HG02973 (cell line): ENCODE measurements at regions not wholly inside any gene's neighbourhood (a gene's known extent, or its start where the extent isn't known, plus 50 kb on each side); places are given as distances from the start of the nearest gene placed in this dataset.

Experiments
- ATAC-seq: cut with Tn5 transposase; IDR thresholded peaks from one replicate; pipeline ENCODE4 v1.9.1; 2021; ENCODE audit warnings: moderate library complexity; ENCODE audit not compliant: unreplicated experiment

- no peak for ATAC-seq
Observed at GRCh38 chr5:81856948-81857928, 106.3 kb upstream of the SSBP2 start.

DNA sequence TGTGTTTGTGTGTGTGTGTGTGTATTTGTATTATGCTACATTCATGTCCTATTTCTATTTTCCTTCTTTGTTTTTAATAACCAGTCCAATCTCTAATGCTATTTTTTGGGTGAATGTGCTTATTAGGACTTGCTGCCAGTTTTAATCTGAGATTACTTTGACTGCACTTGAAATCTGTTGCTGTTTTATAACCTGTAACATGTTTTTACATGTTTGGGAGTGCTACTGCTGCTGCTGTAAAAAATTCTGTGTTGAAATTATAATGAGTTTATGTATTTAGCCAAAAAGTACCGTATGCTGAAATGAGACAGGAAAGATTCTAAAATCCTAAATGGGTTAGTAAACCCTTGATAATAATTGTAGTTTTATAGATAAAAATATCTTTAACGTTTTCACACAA lies 104.7 kb upstream of the SSBP2 start:
- no peak for ATAC-seq

- ATAC-seq = no peak
Observed at GRCh38 chr5:81854915-81855314, 104.0 kb upstream of the SSBP2 start.

DNA sequence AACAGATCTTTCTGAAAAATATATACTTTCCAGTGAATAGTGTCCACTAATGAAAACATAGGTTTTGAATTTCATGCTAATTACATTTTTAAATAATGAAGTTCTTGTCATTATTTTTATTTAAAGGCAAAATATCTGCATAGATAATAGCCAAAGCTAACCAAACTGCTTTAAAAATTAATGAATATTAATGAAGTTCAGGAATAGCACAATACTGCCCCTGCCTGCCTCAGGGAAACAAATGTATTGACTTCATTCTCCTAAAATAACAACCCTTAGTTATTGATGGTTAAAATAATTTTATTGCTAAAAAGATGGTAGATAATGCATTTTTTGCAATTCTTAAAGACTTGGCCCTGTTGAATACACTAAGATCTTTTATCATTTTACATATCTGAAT lies 103.6 kb upstream of the SSBP2 start:
- ATAC-seq = no peak

DNA sequence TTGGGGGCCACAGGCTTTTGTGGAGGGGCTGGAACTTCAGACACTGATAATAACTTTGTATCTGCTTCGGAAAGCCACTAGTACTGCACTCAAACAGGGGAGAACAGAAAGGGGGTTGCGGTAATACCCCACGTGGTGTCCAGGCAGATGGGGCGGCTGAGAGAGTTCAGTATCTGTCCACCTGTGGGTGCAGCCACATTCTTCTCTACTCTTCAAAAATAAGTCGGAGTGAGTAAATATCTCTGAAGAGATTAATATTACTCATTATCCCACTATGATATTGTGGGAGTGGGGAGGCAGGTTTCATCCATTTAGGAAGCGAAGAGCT lies 102.1 kb upstream of the SSBP2 start:
- no peak for ATAC-seq

DNA sequence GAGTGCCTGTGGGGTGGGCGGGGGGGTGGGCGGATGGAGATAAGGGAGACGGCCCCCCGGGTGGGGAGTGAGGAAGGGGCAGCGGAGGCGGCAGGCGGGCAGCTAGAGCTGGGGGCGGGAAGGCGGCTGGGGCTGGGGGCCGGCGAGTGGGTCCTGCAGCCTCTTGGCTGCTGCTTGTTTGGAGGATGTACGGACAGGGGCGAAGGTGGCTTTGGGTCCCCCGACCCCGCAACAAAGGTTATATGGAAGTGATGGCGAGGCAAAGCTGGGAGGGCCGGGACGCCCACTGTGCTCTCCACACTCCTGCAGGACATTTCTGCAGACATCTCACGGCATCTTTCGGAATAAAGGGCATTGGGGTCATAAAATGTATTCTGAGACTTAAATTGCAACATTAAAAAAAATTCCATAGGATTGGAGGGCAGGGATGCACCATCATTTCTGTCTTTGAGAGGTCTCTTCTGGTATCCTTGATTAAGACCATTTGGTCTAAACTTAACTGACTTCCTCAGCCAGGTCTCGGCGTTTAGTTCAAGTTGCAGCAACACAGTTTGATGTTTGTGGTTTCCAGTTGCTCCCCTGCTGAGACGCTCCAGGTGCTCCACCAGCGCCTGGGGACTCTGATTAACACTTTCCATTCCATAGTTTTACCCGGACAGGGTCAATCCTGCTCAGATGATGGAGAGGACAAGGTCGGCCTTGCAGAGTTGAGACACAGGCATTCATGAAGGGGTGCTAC lies 101.6 kb upstream of the SSBP2 start:
- ATAC-seq = no peak

DNA sequence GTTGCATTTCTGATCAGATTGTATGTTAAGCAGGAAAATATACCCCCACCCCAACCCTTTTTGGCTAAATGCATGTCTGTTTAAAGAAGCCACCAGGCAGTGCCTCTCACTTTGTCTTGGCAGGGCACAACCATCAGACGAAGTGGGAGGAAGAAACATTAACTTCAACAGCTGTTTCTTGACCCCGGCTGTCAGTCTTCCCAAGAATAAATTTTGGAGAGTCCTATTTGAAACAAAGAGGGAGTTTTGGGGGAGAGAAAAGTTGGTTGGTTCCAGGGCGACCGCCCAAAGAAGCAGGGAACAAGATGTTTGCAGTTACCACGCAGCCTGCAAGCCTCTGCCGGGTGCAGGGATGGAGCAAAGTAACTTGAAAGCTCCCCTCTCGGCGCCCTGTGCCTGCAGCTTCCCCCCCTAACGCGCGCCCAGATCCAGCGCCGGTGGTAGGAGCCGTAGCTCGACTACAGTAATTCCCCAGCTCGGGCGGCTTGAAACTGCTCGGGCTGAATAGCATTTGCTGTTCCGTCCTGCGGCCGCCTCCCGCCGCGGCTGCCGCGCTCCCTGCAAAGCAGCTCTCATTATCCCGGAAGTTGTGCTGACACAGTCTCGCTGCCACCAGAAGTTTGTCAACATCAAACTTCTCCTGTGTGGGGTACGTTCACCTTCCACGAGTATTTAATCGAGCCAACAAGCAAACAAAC lies 100.7 kb upstream of the SSBP2 start:
- peak; percentile 75 for ATAC-seq

GRCh38 chr5:81850501-81851357 lies 99.8 kb upstream of the SSBP2 start:
- ATAC-seq = no peak

DNA sequence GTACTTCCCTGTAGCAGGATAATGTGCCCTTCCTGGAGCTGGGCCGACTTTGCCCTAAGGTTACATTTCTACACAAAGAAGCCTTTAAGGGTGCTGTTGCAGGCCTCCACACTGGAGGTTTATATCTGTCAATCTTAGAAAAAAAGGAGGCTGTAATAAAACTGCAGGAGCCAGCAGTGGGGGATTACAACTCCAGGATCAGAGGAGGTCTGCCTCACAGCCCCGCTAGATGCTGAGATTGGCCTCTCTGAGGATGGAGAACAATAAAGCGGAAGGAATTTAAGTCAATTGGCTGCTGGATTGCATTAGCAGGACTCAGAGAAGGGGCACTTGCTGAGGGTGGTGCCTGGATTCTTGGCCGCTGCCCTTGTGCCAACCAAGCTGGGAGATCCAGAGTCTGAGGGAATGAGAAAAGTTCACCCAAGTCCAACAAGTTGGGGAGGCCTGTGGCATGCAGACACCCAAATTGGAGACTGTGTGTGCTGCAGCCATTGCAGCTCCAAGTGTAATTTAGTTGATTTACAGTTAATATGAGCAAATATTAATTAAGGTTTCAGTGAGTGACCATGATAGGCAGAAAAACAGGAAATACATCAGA lies 99.0 kb upstream of the SSBP2 start:
- ATAC-seq = no peak

- ATAC-seq = no peak
Observed at GRCh38 chr5:81848362-81848880, 97.5 kb upstream of the SSBP2 start.

DNA sequence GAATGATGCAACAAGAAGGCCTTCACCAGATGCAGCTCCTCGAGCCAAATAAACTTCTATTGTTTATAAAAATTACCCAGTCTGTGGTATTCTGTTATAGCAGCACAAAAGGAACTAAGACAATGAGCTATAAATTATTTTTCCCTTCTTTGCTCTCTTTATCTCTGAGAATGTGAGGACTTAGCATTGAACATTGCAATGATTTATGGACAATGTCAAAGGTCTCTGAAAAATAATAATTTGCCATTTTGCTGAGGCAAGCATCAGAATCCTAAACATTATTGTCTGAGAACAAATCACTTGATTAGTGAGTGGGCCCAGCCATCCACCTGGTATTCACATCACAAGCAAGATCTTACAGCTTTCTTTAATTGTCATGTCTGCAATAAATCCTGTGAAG lies 95.4 kb upstream of the SSBP2 start:
- ATAC-seq = no peak

DNA sequence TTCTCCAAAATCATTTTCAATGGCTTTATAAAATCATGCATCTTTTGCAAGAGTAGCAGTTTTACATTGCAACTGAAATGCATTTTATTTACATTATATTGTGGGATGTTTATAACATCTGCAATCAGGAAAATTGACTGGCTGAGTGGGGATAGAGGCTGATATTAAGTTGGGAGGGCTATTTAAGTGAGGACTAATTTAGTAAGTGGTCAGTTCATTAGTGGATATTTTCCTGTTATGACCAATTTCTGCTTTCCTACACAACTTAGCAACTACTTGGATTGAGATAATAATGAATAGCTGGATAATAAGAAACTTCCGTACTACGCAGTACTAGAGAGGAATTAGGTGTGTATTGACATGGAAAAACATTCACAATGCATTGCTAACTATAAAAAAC lies 92.9 kb upstream of the SSBP2 start:
- ATAC-seq = no peak

GRCh38 chr5:81842795-81843398 lies 92.0 kb upstream of the SSBP2 start:
- no peak for ATAC-seq

GRCh38 chr5:81839034-81839433 lies 88.1 kb upstream of the SSBP2 start:
- ATAC-seq = no peak

GRCh38 chr5:81838307-81838906 lies 87.5 kb upstream of the SSBP2 start:
- peak; percentile 79 for ATAC-seq

DNA sequence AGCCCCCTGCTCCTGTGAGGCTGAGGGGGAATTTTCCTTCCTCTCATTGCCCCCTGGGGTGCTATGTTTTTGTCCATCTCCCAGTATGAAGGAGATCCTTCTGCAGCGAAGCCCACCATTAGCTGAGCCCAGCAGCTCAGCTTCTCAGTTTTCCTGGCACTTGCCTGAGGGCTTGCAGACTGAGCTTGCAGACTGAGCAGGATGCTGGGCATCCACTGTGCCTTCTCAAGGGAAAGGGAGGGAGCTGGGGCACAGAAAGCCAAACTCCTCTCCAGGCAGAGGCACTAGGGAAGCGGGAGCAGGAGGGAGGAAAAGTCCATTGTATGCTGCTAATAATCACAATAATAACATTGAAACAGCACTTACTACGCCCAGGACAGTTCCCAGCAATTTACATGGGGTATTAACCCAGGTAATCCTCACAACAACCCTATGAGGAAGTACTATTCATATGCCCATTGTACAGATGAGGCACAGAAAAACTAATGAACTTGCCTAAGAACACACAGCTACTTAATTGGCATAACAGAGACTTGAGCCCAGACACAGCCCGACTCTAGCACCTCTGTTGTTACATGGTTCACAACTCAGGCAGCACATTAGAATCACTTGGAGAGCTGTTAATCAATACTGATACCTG lies 86.9 kb upstream of the SSBP2 start:
- ATAC-seq = no peak

DNA sequence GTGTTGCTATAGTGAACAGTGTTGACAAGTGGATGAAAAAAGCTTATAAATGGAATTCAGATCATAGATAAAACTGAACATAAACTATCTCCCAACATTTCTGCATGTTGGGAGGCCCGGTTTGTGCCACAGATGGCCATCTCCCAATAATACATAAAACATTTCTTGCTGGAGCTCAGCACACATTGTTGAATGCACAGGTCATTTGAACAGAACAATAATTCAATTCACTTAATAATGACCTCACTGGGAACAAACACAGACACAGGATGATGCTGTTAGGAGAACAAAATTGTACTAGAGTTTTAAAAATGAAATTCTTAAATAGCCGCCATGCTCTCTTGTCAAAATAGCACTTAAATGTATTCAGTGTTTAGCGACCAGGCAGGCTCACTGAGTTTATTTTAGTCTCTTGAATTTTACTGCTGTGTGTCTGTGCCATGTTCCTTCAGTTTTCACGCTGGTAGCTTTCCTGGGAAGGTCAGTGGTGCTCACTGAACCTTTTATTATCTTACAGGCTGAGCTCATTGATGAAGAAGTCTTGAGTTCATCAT lies 85.0 kb upstream of the SSBP2 start:
- no peak for ATAC-seq

- ATAC-seq = no peak
Observed at GRCh38 chr5:81834021-81834660, 83.2 kb upstream of the SSBP2 start.
